ENCODE measurements at regions not wholly inside any gene's neighbourhood (a gene's known extent, or its start where the extent isn't known, plus 50 kb on each side); places are given as distances from the start of the nearest gene placed in this dataset.

- no peaks in the 10 kb centered on the region for H3K9me3 ChIP-seq (ENCODE audit: low read depth)
- DNase-seq, result peak; percentile 6
Measured at GRCh38 chr10:6699336-6699735, 119.3 kb upstream of the PRKCQ start.

GRCh38 chr10:6695519-6695918, 115.4 kb upstream of the PRKCQ start:
- no peak overlapping the region for H3K9ac ChIP-seq
- TF ChIP-seq EZH2 (IDR thresholded peaks at IDR 0.05; ENCODE audit: insufficient read depth, poor library complexity, severe bottlenecking) (no peak), EZH2phosphoT487 (IDR thresholded peaks at IDR 0.05; ENCODE audit: insufficient read depth, low read depth) (no peak)
- no peaks in the 10 kb centered on the region for H3F3A ChIP-seq (ENCODE audit: insufficient read depth)
- no peak overlapping the region for H3K4me2 ChIP-seq (ENCODE audit: unreplicated experiment)
- in situ Hi-C loops (cut with MboI), result no loop called here
- no peaks in the 10 kb centered on the region for H3K79me2 ChIP-seq (ENCODE audit: insufficient read depth)
- no peak overlapping the region for H2AFZ ChIP-seq
- H3K9me2 ChIP-seq (ENCODE audit: insufficient read depth), result no peaks in the 10 kb centered on the region
- no peaks in the 10 kb centered on the region for H3K27me3 ChIP-seq (replicated peaks; ENCODE audit: insufficient read depth)
- H3K4me3 ChIP-seq, result no peak overlapping the region
- H3K27ac ChIP-seq, result no peak overlapping the region
- WGBS, 2 experiments (ENCODE audit: low coverage in 1 of 2, low lambda C conversion rate in 2 of 2, missing lambda C conversion rate in 2 of 2), result 93 to 95% methylated on average over 1 of the region's 1 CpG
- no peaks in the 10 kb centered on the region for H3K36me3 ChIP-seq (ENCODE audit: low read depth)
- no peak for DNase-seq
- H4K20me1 ChIP-seq (ENCODE audit: insufficient read depth), result no peaks in the 10 kb centered on the region
- H3K4me1 ChIP-seq (ENCODE audit: insufficient read depth), result no peaks in the 10 kb centered on the region
- no peaks in the 10 kb centered on the region for H3K9me3 ChIP-seq (ENCODE audit: low read depth)

More at GRCh38 chr10:6699336-6699735, 119.3 kb upstream of the PRKCQ start:
- no peak overlapping the region for H3K27ac ChIP-seq
- 71 to 79% methylated on average over 4 of the region's 4 CpGs for WGBS, 2 experiments (ENCODE audit: low coverage in 1 of 2, low lambda C conversion rate in 2 of 2, missing lambda C conversion rate in 2 of 2)
- no peaks in the 10 kb centered on the region for H3K4me1 ChIP-seq (ENCODE audit: insufficient read depth)
- H3F3A ChIP-seq (ENCODE audit: insufficient read depth), result no peaks in the 10 kb centered on the region
- H3K27me3 ChIP-seq (replicated peaks; ENCODE audit: insufficient read depth), result no peaks in the 10 kb centered on the region
- H3K9me2 ChIP-seq (ENCODE audit: insufficient read depth), result no peaks in the 10 kb centered on the region
- no peak overlapping the region for H3K9ac ChIP-seq
- no peak overlapping the region for H2AFZ ChIP-seq
- no peak overlapping the region for H3K4me3 ChIP-seq
- no peak overlapping the region for H3K4me2 ChIP-seq (ENCODE audit: unreplicated experiment)
- TF ChIP-seq EZH2phosphoT487 (IDR thresholded peaks at IDR 0.05; ENCODE audit: insufficient read depth, low read depth) (no peak), EZH2 (IDR thresholded peaks at IDR 0.05; ENCODE audit: insufficient read depth, poor library complexity, severe bottlenecking) (no peak)
- no peaks in the 10 kb centered on the region for H3K36me3 ChIP-seq (ENCODE audit: low read depth)
- H4K20me1 ChIP-seq (ENCODE audit: insufficient read depth), result no peaks in the 10 kb centered on the region
- H3K79me2 ChIP-seq (ENCODE audit: insufficient read depth), result no peaks in the 10 kb centered on the region
- in situ Hi-C loops (cut with MboI), result no loop called here

- no peaks in the 10 kb centered on the region for H3K9me2 ChIP-seq (ENCODE audit: insufficient read depth)
- no peaks in the 10 kb centered on the region for H3K36me3 ChIP-seq (ENCODE audit: low read depth)
- no peak overlapping the region for H3K27ac ChIP-seq
- no peak overlapping the region for H3K4me2 ChIP-seq (ENCODE audit: unreplicated experiment)
- in situ Hi-C loops (cut with MboI), result no loop called here
- H3K79me2 ChIP-seq (ENCODE audit: insufficient read depth), result no peaks in the 10 kb centered on the region
- H3K9me3 ChIP-seq (ENCODE audit: low read depth), result no peaks in the 10 kb centered on the region
- no peaks in the 10 kb centered on the region for H4K20me1 ChIP-seq (ENCODE audit: insufficient read depth)
- H3K4me1 ChIP-seq (ENCODE audit: insufficient read depth), result no peaks in the 10 kb centered on the region
- no peaks in the 10 kb centered on the region for H3F3A ChIP-seq (ENCODE audit: insufficient read depth)
- no peak overlapping the region for H3K9ac ChIP-seq
- H3K27me3 ChIP-seq (replicated peaks; ENCODE audit: insufficient read depth), result no peaks in the 10 kb centered on the region
- TF ChIP-seq EZH2phosphoT487 (IDR thresholded peaks at IDR 0.05; ENCODE audit: insufficient read depth, low read depth) (no peak), EZH2 (IDR thresholded peaks at IDR 0.05; ENCODE audit: insufficient read depth, poor library complexity, severe bottlenecking) (no peak)
- H2AFZ ChIP-seq, result no peak overlapping the region
- DNase-seq, result peak; percentile 52
- no peak overlapping the region for H3K4me3 ChIP-seq
- 43 to 48% methylated on average over 8 of the region's 8 CpGs for WGBS, 2 experiments (ENCODE audit: low coverage in 1 of 2, low lambda C conversion rate in 2 of 2, missing lambda C conversion rate in 2 of 2)
Measured at GRCh38 chr10:6694447-6695140, 114.5 kb upstream of the PRKCQ start.

GRCh38 chr10:6692856-6693255, 112.8 kb upstream of the PRKCQ start:
- Histone ChIP-seq H3F3A (ENCODE audit: insufficient read depth) (no peaks in the 10 kb centered on the region), H3K36me3 (ENCODE audit: low read depth) (no peaks in the 10 kb centered on the region), H3K27me3 (replicated peaks; ENCODE audit: insufficient read depth) (no peaks in the 10 kb centered on the region), H3K4me3 (no peak overlapping the region), H3K9ac (no peak overlapping the region), H3K9me3 (ENCODE audit: low read depth) (no peaks in the 10 kb centered on the region), H3K9me2 (ENCODE audit: insufficient read depth) (no peaks in the 10 kb centered on the region), H3K4me2 (ENCODE audit: unreplicated experiment) (no peak overlapping the region), H2AFZ (no peak overlapping the region), H3K27ac (no peak overlapping the region), H4K20me1 (ENCODE audit: insufficient read depth) (no peaks in the 10 kb centered on the region), H3K4me1 (ENCODE audit: insufficient read depth) (no peaks in the 10 kb centered on the region), H3K79me2 (ENCODE audit: insufficient read depth) (no peaks in the 10 kb centered on the region)
- 71 to 77% methylated on average over 7 of the region's 7 CpGs for WGBS, 2 experiments (ENCODE audit: low coverage in 1 of 2, low lambda C conversion rate in 2 of 2, missing lambda C conversion rate in 2 of 2)
- DNase-seq, result no peak
- TF ChIP-seq EZH2phosphoT487 (IDR thresholded peaks at IDR 0.05; ENCODE audit: insufficient read depth, low read depth) (no peak), EZH2 (IDR thresholded peaks at IDR 0.05; ENCODE audit: insufficient read depth, poor library complexity, severe bottlenecking) (no peak)
- in situ Hi-C loops (cut with MboI), result no loop called here
